ENCODE measurements at regions not wholly inside any gene's neighbourhood (a gene's known extent, or its start where the extent isn't known, plus 50 kb on each side); places are given as distances from the start of the nearest gene placed in this dataset.
"Not testable (repeated sequence)": the region's sequence is repeated elsewhere in the genome, so short reads cannot be mapped to it uniquely, and the experiment has no call there.

DNA sequence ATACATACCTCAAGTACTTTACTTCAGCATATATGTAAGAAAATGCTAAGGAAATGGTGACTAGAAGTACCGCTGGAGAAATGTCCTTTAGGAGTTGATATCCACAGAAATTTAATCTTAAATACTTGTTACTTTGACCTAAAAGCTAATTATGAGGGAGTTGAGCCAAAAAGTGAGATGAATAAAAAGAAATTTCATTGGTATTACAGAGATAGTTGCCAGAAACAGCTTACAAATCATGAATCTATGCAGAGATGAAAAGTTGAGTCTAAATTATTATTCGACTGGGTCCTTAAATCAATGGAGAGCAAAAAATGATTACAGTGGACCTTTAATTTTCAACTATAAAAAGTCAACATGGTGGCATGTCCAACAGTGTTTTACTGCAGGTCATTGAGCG, 160.9 kb downstream of the MZT1 start:
- H3K36me3 Mint-ChIP-seq (ENCODE audit: insufficient read depth in 2 of 2) = no peaks in the 10 kb centered on the region
- H3K9me3 Mint-ChIP-seq = no peaks in the 10 kb centered on the region
- no peaks in the 10 kb centered on the region for H3K4me1 Mint-ChIP-seq (ENCODE audit: low read depth)

DNA sequence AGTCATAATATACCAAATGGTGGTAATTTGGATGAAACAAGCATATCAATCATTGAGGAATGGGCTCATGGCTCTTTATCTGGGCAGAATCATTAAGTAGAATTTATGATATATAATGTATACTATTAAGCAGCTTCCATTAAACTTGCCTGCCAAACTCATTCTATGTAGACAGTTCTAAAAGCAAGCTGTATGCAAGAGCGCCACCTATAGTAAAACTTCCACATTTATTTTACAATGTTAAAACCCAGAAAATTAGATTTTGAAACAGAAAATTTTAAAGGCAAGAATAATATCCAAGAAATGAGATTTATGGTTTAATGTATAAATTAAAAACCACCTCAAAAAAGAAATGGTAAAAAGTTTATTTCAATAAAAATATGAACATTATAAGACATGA, 161.5 kb downstream of the MZT1 start:
- no peak for DNase-seq
- Mint-ChIP-seq H3K4me1 (ENCODE audit: low read depth) (no peaks in the 10 kb centered on the region), H3K27ac (no peak overlapping the region), H3K36me3 (ENCODE audit: insufficient read depth in 2 of 2) (no peaks in the 10 kb centered on the region), H3K9me3 (no peaks in the 10 kb centered on the region), H3K27me3 (ENCODE audit: low read depth) (no peaks in the 10 kb centered on the region), H3K4me3 (no peak overlapping the region)
- no peak for ATAC-seq (replicated peaks in 1 of 2)

More for the DNA sequence above, 160.9 kb downstream of the MZT1 start:
- no peak for ATAC-seq (replicated peaks in 1 of 2)
- no peak for DNase-seq
- H3K4me3 Mint-ChIP-seq = no peak overlapping the region
- no peak overlapping the region for H3K27ac Mint-ChIP-seq
- H3K27me3 Mint-ChIP-seq (ENCODE audit: low read depth) = no peaks in the 10 kb centered on the region

DNA sequence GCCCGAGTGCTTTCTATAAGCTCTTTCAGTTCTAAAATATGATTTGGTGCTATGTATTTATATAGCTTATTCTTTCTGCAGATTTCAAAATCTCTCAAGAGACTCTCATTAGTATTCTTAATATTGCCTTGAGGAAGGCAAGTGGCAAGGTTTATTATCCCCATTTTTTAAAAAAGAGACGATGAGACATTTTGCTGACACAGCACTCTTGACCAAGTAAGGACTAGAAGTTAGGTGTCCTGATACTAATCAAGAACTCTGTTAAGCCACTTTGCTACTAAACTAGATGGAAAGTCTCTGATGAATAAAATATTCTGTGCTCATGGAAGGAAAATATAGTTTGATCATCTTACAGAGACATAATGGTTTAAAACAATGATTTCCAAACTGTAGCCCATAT, 164.7 kb downstream of the MZT1 start:
- H3K4me1 Mint-ChIP-seq (ENCODE audit: low read depth) = no peaks in the 10 kb centered on the region
- H3K36me3 Mint-ChIP-seq (ENCODE audit: insufficient read depth in 2 of 2) = no peaks in the 10 kb centered on the region
- H3K4me3 Mint-ChIP-seq = no peak overlapping the region
- no peaks in the 10 kb centered on the region for H3K27me3 Mint-ChIP-seq (ENCODE audit: low read depth)
- H3K9me3 Mint-ChIP-seq = no peaks in the 10 kb centered on the region
- ATAC-seq (replicated peaks in 1 of 2) = no peak
- no peak overlapping the region for H3K27ac Mint-ChIP-seq
- DNase-seq = no peak

DNA sequence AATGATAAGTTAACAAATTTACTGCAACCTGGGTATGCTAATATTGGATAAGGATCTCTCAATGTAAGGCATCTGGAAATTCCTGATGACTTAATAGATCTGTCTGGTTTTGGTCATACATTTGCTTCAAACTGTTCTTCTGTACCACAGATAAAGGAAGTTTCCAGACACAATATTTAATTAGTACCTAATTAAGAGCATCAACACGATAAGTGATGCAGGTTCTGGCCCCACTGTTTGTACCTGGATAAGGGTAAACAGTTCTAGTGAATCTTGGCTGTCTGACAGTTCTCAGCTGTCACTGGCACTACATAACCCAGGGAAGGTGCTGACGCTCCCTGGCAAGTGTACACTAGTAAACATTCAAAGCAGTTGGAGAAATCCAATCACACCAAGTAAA, 165.6 kb downstream of the MZT1 start:
- Mint-ChIP-seq H3K36me3 (ENCODE audit: insufficient read depth in 2 of 2) (no peaks in the 10 kb centered on the region), H3K4me1 (ENCODE audit: low read depth) (no peaks in the 10 kb centered on the region), H3K4me3 (no peak overlapping the region), H3K27ac (no peak overlapping the region), H3K27me3 (ENCODE audit: low read depth) (no peaks in the 10 kb centered on the region), H3K9me3 (no peaks in the 10 kb centered on the region)
- ATAC-seq (replicated peaks in 1 of 2) (no peak), DNase-seq (no peak)

DNA sequence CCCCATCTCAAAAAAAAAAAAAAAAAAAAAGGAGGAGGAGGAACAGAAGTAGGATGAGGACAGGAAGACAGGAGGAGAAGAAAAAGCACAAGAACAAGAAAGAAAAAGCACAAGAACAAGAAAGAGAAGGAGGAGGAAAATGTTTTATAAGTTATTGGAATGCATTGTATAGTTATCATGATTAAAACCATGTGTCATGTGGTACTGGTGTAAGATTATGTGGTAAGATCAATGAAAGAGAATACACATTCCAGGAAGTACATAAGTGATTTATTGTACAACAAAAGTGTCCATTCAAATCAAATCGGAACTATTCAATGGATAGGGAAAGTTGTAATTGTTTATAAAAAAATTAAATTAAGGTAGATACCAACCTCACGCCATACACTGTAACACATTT, 167.7 kb downstream of the MZT1 start:
- Mint-ChIP-seq H3K27me3 (ENCODE audit: low read depth) (no peaks in the 10 kb centered on the region), H3K27ac (no peak overlapping the region), H3K4me1 (ENCODE audit: low read depth) (no peaks in the 10 kb centered on the region), H3K9me3 (no peaks in the 10 kb centered on the region), H3K4me3 (no peak overlapping the region), H3K36me3 (ENCODE audit: insufficient read depth in 2 of 2) (no peaks in the 10 kb centered on the region)
- ATAC-seq (replicated peaks in 1 of 2) (no peak), DNase-seq (no peak)

DNA sequence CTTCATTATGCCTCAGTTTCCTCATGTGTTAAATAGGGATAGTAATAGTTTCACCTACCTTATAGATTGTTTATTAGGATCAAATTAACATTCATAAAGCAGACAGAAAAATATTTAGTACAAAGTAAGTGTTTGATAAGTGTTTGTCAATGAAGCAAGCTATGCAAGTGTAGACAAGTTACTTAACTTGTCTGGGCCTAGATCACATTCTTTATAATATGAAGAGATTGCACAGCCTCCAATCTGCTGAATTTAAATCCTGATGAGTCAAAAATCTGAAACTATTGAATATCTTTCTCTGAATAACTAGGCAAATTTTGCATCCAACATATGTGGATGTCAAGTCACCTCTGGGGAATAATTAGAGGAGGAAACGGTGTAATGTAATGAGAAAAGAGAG, 170.5 kb downstream of the MZT1 start:
- no peaks in the 10 kb centered on the region for H3K27me3 Mint-ChIP-seq (ENCODE audit: low read depth)
- H3K9me3 Mint-ChIP-seq = no peaks in the 10 kb centered on the region
- H3K27ac Mint-ChIP-seq = no peak overlapping the region
- no peaks in the 10 kb centered on the region for H3K4me1 Mint-ChIP-seq (ENCODE audit: low read depth)
- ATAC-seq (replicated peaks in 1 of 2) (no peak), DNase-seq (no peak)
- H3K36me3 Mint-ChIP-seq (ENCODE audit: insufficient read depth in 2 of 2) = no peaks in the 10 kb centered on the region
- H3K4me3 Mint-ChIP-seq = no peak overlapping the region

DNA sequence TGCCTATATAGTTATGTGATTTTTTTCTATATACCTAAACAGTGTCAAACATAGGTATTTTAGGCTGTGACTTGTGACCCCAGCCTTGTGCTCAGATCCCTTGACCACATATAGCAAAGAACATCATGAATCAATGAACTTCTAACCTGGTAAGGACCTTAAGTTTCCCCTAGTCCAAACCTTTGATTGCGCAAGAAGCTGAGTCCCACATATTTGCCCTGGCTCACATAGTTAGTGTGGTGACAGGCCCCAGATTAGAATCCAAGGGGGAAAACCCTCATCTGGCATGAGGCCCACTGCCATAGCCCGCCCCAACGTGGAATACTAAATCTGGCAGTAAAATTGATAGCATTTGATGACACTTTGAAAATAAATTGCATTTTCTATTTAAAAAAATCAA, 171.8 kb downstream of the MZT1 start:
- ATAC-seq (replicated peaks in 1 of 2) = no peak
- DNase-seq = no peak
- Mint-ChIP-seq H3K36me3 (ENCODE audit: insufficient read depth in 2 of 2) (no peaks in the 10 kb centered on the region), H3K4me1 (ENCODE audit: low read depth) (no peaks in the 10 kb centered on the region), H3K9me3 (no peaks in the 10 kb centered on the region), H3K27me3 (ENCODE audit: low read depth) (no peaks in the 10 kb centered on the region), H3K27ac (no peak overlapping the region), H3K4me3 (no peak overlapping the region)

DNA sequence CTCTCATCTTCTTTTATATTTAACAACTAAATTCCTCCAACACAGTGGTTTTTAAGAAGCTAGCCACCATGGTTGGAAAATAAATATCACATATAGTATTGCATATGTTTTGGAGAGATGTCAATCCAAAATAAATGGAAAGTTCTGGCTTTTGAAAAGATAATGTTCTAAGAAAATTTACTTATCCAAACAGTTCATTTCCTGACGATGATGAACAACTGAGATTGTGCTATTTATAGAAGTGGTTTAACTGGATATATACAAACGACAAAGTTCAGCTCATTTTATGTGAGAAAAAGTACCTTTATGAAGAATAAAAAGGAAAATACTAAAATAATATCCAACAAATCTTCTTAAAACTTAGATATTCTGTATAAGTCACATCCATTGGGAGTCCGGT, 174.7 kb downstream of the MZT1 start:
- no peaks in the 10 kb centered on the region for H3K36me3 Mint-ChIP-seq (ENCODE audit: insufficient read depth in 2 of 2)
- no peaks in the 10 kb centered on the region for H3K9me3 Mint-ChIP-seq
- H3K4me1 Mint-ChIP-seq (ENCODE audit: low read depth) = no peaks in the 10 kb centered on the region

DNA sequence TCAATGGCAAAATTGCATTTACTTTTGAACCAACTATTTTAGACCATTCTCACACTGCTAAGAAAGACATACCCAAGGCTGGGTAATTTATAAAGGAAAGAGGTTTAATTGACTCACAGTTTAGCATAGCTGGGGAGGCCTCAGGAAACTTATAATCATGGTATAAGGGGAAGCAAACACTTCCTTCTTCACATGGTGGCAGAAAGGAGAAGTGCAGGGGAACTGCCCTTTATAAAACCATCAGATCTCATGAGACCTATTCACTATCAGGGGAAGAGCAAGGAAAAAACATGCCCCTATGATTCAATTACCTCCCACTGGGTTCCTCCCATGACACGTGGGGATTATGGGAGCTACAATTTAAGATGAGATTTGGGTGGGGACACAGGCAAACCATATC, 181.5 kb downstream of the MZT1 start:
- H3K36me3 Mint-ChIP-seq (ENCODE audit: insufficient read depth in 2 of 2); H3K9me3 Mint-ChIP-seq; ATAC-seq (replicated peaks in 1 of 2); DNase-seq; H3K4me1 Mint-ChIP-seq (ENCODE audit: low read depth); H3K4me3 Mint-ChIP-seq; H3K27ac Mint-ChIP-seq; H3K27me3 Mint-ChIP-seq (ENCODE audit: low read depth): not testable (repeated sequence)

More for the DNA sequence above, 174.7 kb downstream of the MZT1 start:
- Mint-ChIP-seq H3K27ac (no peak overlapping the region), H3K27me3 (ENCODE audit: low read depth) (no peaks in the 10 kb centered on the region), H3K4me3 (no peak overlapping the region)
- ATAC-seq (replicated peaks in 1 of 2) (no peak), DNase-seq (no peak)

DNA sequence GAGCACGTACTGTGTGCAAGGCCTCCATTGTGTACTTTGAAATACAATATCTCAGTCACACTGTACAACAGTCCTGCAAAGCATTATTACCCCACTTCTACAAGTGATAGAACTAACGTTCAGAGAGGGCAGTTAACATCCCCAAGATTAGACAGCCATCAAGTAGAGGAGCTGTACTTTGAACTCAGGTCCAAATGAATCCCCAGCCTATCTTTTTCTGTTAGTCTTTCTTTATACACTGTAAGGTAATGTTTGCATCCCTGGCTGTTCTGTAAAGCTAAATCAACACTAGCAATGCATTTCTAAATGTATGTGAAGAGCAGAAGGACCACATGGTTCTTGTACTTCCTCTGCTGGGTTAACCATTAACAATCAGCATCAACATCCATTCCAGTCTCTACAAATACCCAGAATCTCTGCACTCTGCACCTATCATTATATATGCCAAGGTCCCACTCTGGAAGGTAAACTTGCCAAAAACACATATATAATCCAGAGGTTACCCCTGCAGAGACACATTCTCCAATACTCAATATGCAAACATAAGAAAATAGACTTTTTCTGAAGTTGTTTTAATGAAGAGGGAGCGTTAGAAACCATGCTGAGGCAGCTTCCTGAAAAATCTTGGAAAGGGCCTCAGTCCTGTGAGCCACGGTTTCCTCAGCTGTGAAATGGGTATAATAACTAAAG, 182.3 kb downstream of the MZT1 start:
- no peak overlapping the region for H3K4me3 Mint-ChIP-seq
- no peaks in the 10 kb centered on the region for H3K36me3 Mint-ChIP-seq (ENCODE audit: insufficient read depth in 2 of 2)
- H3K27ac Mint-ChIP-seq = no peak overlapping the region
- H3K9me3 Mint-ChIP-seq = no peaks in the 10 kb centered on the region
- H3K4me1 Mint-ChIP-seq (ENCODE audit: low read depth) = no peaks in the 10 kb centered on the region
- ATAC-seq (replicated peaks in 1 of 2) (no peak), DNase-seq (no peak)
- no peaks in the 10 kb centered on the region for H3K27me3 Mint-ChIP-seq (ENCODE audit: low read depth)

DNA sequence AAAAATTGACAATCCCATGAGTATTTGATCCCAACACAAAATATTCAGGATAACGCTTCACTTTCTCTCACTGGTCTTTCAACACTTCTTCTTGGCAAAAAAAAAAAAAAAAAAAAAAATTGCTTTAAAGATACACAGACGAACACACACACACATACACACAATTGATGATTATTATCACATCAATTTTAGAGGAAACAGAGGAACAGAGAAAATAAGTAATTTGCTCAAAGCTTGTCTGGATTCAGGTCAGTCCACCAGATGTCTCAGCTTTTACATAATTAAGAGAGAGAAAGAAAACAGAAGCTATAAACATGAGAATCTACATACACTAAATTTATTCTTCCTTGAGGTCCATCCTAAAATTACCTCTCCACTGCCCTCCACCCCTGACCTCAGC, 183.4 kb downstream of the MZT1 start:
- ATAC-seq (replicated peaks in 1 of 2) = no peak
- Mint-ChIP-seq H3K36me3 (ENCODE audit: insufficient read depth in 2 of 2) (no peaks in the 10 kb centered on the region), H3K27ac (no peak overlapping the region), H3K9me3 (no peaks in the 10 kb centered on the region), H3K4me3 (no peak overlapping the region), H3K4me1 (ENCODE audit: low read depth) (no peaks in the 10 kb centered on the region), H3K27me3 (ENCODE audit: low read depth) (no peaks in the 10 kb centered on the region)
- DNase-seq = no peak

DNA sequence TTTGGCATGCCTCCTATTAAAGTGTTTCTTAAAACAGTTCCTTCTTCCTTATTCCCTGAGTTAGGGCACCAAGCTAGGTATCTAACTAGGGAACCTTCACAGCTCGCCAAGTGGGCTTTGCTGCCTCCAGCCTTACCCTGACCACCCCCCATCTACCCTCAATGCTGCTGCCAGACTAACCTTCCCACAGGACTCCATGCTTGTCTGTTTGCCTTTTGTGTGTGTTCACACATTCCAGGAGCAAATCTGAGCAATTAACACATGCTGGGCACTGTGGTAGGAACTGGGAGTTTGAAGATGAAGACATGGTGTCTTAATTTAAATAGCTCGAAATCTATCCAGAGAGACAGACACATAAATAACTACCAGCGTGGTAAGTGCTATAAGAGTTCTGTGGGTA, 185.2 kb downstream of the MZT1 start:
- ATAC-seq (replicated peaks in 1 of 2) (no peak), DNase-seq (no peak)
- no peaks in the 10 kb centered on the region for H3K9me3 Mint-ChIP-seq
- H3K4me1 Mint-ChIP-seq (ENCODE audit: low read depth) = no peaks in the 10 kb centered on the region
- no peaks in the 10 kb centered on the region for H3K36me3 Mint-ChIP-seq (ENCODE audit: insufficient read depth in 2 of 2)
- no peak overlapping the region for H3K4me3 Mint-ChIP-seq
- H3K27me3 Mint-ChIP-seq (ENCODE audit: low read depth) = no peaks in the 10 kb centered on the region
- H3K27ac Mint-ChIP-seq = no peak overlapping the region

DNA sequence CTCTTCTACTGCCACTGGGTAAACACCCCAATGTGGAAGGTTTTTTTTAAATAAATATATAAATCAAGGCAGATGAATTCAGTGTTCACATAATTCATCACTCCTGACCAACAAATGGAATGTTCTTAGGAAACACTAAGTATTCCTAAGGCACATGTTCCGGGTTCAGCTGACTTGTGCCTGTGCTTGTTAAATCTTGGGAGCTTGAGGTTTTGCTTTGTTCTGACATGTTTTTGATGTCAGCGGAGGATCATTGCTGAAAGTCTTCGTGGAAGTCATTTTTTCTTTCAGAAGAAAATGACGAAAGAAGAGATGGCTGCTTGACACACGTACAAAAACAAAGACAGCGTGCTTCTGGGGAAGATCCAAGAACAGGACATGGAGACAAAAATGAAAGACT, 185.8 kb downstream of the MZT1 start:
- Mint-ChIP-seq H3K27ac (no peak overlapping the region), H3K9me3 (no peaks in the 10 kb centered on the region), H3K4me1 (ENCODE audit: low read depth) (no peaks in the 10 kb centered on the region), H3K36me3 (ENCODE audit: insufficient read depth in 2 of 2) (no peaks in the 10 kb centered on the region), H3K4me3 (no peak overlapping the region), H3K27me3 (ENCODE audit: low read depth) (no peaks in the 10 kb centered on the region)
- ATAC-seq (replicated peaks in 1 of 2) (no peak), DNase-seq (no peak)

DNA sequence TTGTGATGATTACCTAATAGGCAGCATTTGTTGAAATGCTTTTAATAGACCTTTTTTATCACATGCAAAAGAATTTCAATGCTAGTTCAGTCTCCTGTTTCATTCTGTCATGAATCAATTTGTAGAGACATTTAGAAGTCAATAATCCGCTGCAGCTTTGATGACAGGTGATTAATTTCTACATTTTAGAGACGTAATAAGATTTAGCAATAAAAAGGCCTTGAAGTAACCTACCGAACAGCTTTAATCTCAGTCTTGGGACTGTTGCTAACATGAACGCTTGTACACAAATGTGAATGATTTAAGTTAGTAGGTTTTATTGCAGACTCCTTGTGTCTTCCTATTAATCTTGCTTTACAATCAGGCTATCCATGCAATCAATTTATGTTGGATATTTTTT, 186.5 kb downstream of the MZT1 start:
- H3K27ac Mint-ChIP-seq = no peak overlapping the region
- no peaks in the 10 kb centered on the region for H3K27me3 Mint-ChIP-seq (ENCODE audit: low read depth)

More for the DNA sequence above, 186.5 kb downstream of the MZT1 start:
- no peak for ATAC-seq (replicated peaks in 1 of 2)
- no peak overlapping the region for H3K4me3 Mint-ChIP-seq
- no peaks in the 10 kb centered on the region for H3K36me3 Mint-ChIP-seq (ENCODE audit: insufficient read depth in 2 of 2)
- H3K4me1 Mint-ChIP-seq (ENCODE audit: low read depth) = no peaks in the 10 kb centered on the region
- no peak for DNase-seq
- H3K9me3 Mint-ChIP-seq = no peaks in the 10 kb centered on the region

Measured in activated T-cell treated with anti-CD3 and anti-CD28 coated beads, Interleukin-2, amount 50 U/mL, for 72 hours (primary cell).